ENCODE measurements at regions not wholly inside any gene's neighbourhood (a gene's known extent, or its start where the extent isn't known, plus 50 kb on each side); places are given as distances from the start of the nearest gene placed in this dataset.

DNA sequence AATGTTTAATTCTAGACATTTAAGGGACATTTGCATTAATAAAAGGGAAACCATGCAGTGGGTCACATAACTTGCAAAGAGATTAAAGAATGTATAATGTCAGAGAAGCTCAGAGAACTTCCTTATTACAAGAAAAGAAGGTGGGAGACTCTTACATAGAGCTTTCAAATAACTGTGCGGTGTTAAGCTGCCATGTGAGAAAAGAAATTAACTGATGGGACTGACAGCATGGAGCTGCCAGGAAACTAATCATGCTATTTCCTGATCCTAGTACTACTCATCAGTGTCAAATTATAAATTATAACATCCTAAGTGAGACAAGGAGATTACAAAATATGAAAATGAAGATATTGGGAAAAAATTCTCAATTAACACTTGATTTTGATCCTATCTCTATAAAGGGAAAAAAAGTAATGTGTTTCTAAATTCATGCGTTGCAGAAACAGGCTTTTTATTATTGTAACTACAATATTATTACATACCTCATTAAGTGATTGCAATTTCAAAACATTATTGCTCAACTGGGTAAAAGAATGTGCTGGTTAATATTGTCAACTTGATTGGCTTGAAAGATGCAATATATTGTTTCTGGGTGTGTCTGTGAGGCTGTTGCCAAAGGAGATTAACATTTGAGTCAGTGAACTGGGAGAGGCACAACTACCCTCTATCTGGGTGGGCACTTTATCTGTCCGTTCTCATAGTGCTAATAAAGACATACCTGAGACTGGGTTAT lies 609.5 kb upstream of the NUDT12 start:
- Histone ChIP-seq H3K4me3 (no peak overlapping the region), H3K27ac (no peak overlapping the region), H3K9me3 (no peaks in the 10 kb centered on the region), H3K27me3 (ENCODE audit: insufficient read depth in 3 of 3, low read length in 2 of 3) (no peaks in the 10 kb centered on the region), H3K4me1 (no peaks in the 10 kb centered on the region), H3K36me3 (ENCODE audit: insufficient read depth in 1 of 2, low read depth in 1 of 2) (no peaks in the 10 kb centered on the region)
- no peak for DNase-seq
- intact Hi-C loops (cut with DNase I) = loop anchor here in 1 of 2 donors (10.0 kb wide), 1 partner anchor 587 kb away; no protein-coding TSS in a partner anchor
- 73 to 78% (median 74%) methylated on average over 3 of the region's 3 CpGs for WGBS, 3 donors
- ATAC-seq = no peak
- TF ChIP-seq, protein P1, sequence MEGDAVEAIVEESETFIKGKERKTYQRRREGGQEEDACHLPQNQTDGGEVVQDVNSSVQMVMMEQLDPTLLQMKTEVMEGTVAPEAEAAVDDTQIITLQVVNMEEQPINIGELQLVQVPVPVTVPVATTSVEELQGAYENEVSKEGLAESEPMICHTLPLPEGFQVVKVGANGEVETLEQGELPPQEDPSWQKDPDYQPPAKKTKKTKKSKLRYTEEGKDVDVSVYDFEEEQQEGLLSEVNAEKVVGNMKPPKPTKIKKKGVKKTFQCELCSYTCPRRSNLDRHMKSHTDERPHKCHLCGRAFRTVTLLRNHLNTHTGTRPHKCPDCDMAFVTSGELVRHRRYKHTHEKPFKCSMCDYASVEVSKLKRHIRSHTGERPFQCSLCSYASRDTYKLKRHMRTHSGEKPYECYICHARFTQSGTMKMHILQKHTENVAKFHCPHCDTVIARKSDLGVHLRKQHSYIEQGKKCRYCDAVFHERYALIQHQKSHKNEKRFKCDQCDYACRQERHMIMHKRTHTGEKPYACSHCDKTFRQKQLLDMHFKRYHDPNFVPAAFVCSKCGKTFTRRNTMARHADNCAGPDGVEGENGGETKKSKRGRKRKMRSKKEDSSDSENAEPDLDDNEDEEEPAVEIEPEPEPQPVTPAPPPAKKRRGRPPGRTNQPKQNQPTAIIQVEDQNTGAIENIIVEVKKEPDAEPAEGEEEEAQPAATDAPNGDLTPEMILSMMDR (IDR thresholded peaks at IDR 0.05) = no peak

DNA sequence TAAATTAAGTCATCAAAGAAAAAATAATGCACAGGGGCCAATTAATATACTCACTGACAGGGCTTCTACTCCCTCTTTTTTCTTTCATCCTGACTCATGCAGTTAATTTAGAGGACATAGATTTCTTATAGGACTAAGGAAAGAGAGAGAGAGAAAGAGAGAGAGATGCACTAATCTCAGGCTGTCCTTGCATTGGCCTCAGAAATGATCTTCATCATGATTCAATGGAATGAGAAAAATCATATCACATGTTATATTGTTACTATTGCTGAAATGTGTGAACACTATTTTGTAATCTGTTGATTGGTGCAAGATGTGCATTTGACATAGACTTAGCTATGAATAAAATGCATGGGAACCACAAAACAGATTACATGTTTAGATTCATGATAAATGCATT lies 608.3 kb upstream of the NUDT12 start:
- intact Hi-C loops (cut with DNase I) = loop anchor here in 1 of 2 donors (10.0 kb wide), 1 partner anchor 586 kb away; no protein-coding TSS in a partner anchor
- DNase-seq = no peak
- no peaks in the 10 kb centered on the region for H3K4me1 ChIP-seq
- no peaks in the 10 kb centered on the region for H3K9me3 ChIP-seq
- TF ChIP-seq, protein P1 (IDR thresholded peaks at IDR 0.05) = no peak
- no peak for ATAC-seq
- no peaks in the 10 kb centered on the region for H3K36me3 ChIP-seq (ENCODE audit: insufficient read depth in 1 of 2, low read depth in 1 of 2)
- H3K4me3 ChIP-seq = no peak overlapping the region
- H3K27ac ChIP-seq = no peak overlapping the region
- no peaks in the 10 kb centered on the region for H3K27me3 ChIP-seq (ENCODE audit: insufficient read depth in 3 of 3, low read length in 2 of 3)

DNA sequence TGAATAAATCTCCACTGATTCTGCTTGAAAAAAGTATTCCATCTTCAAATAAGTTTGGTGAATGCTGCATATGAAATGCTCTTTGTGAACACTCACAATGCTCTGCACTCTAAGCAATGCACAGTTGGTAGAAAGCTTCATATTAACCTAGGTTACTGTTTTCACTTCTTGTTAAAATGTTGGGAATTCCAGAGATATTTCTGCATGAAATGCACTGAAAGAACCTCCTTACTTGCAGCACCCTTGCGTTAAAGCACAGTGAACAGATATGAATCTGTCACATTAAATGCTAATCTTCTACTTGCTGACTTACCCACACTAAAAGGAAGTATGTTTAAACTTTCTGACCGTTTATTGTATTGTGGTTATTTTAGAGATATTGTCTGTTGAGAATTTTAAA lies 584.1 kb upstream of the NUDT12 start:
- intact Hi-C loops (cut with DNase I) = no loop called here
- Histone ChIP-seq H3K27ac (no peak overlapping the region), H3K4me3 (no peak overlapping the region), H3K9me3 (no peaks in the 10 kb centered on the region), H3K4me1 (no peaks in the 10 kb centered on the region), H3K27me3 (ENCODE audit: insufficient read depth in 3 of 3, low read length in 2 of 3) (no peaks in the 10 kb centered on the region), H3K36me3 (ENCODE audit: insufficient read depth in 1 of 2, low read depth in 1 of 2) (no peaks in the 10 kb centered on the region)
- no peak for DNase-seq
- no peak for ATAC-seq
- TF ChIP-seq, protein P1 (IDR thresholded peaks at IDR 0.05) = no peak
- WGBS, 3 donors = 38 to 45% (median 42%) methylated on average over 2 of the region's 2 CpGs

DNA sequence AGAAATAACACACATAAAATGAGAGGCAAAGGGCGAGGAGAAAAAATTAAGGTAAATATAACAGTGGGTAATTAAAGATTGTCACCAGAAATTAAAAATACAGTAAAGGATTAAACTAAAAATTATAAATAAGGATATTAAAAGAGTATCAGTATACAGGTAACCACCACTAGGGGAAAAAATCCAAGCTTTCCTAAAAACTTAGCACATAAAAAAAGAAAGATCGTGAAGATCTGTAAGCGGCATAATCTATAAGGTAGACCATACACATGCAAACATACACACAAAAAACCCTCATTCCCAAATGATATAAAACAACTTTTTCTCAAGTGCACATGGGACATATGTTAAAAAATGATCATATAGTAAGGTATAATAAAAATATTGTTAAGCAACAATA lies 577.3 kb upstream of the NUDT12 start:
- intact Hi-C loops (cut with DNase I) = no loop called here
- no peak overlapping the region for H3K27ac ChIP-seq
- H3K36me3 ChIP-seq (ENCODE audit: insufficient read depth in 1 of 2, low read depth in 1 of 2) = no peaks in the 10 kb centered on the region
- DNase-seq = no peak
- 90 to 93% (median 91%) methylated on average over 3 of the region's 3 CpGs for WGBS, 3 donors
- no peaks in the 10 kb centered on the region for H3K4me1 ChIP-seq
- H3K27me3 ChIP-seq (ENCODE audit: insufficient read depth in 3 of 3, low read length in 2 of 3) = no peaks in the 10 kb centered on the region
- no peak for ATAC-seq
- no peaks in the 10 kb centered on the region for H3K9me3 ChIP-seq
- TF ChIP-seq, protein P1 (IDR thresholded peaks at IDR 0.05) = no peak
- no peak overlapping the region for H3K4me3 ChIP-seq

DNA sequence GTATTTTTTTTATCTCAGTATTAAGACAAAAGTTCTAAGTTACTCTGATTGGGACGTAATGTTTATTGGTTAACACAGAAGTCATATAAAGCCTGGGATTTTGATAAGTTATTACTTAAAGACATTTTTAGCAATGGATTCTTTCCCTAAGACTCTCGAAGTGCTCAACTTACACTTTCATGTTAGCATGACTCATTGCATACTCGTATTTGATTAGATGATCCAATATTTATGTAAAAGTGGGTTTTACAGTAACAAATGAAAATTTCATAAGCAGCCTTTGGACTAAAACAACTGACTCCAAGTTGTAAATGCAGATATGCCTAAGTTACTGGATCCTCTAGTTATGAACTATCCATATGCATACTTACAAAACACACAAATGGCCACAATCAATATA lies 567.7 kb upstream of the NUDT12 start:
- Histone ChIP-seq H3K36me3 (ENCODE audit: insufficient read depth in 1 of 2, low read depth in 1 of 2) (no peaks in the 10 kb centered on the region), H3K9me3 (no peaks in the 10 kb centered on the region), H3K4me1 (no peaks in the 10 kb centered on the region), H3K27me3 (ENCODE audit: insufficient read depth in 3 of 3, low read length in 2 of 3) (no peaks in the 10 kb centered on the region), H3K4me3 (no peak overlapping the region), H3K27ac (no peak overlapping the region)
- WGBS, 3 donors = 71 to 77% (median 75%) methylated on average over 3 of the region's 3 CpGs
- ATAC-seq = no peak
- TF ChIP-seq, protein P1 (IDR thresholded peaks at IDR 0.05) = no peak
- intact Hi-C loops (cut with DNase I) = no loop called here
- no peak for DNase-seq
